ENCODE measurements at regions not wholly inside any gene's neighbourhood (a gene's known extent, or its start where the extent isn't known, plus 50 kb on each side); places are given as distances from the start of the nearest gene placed in this dataset.

GRCh38 chr13:68697551-68697950, 1410.1 kb upstream of the ATXN8OS start:
- no peak for TF ChIP-seq CTCF (IDR thresholded peaks at IDR 0.05; ENCODE audit: insufficient read depth in 1 of 2, low read depth in 1 of 2, low read length in 1 of 2, severe bottlenecking in 1 of 2, unreplicated experiment in 1 of 2)
- BruUV-seq (replicated peaks): no TSS peak
- no peaks in the 10 kb centered on the region for H3K9me3 Mint-ChIP-seq (ENCODE audit: unreplicated experiment)
- H3K4me3 Mint-ChIP-seq (ENCODE audit: unreplicated experiment): no peak overlapping the region
- POLR2A ChIA-PET: no interaction called here
- CTCF ChIA-PET: no interaction called here
- H3K4me3 ChIP-seq (ENCODE audit: low read depth, low read length): no peak overlapping the region
- H3K4me1 Mint-ChIP-seq (ENCODE audit: low read depth, unreplicated experiment): no peaks in the 10 kb centered on the region
- H3K27ac Mint-ChIP-seq (ENCODE audit: unreplicated experiment): no peak overlapping the region
- no peaks in the 10 kb centered on the region for H3K36me3 Mint-ChIP-seq (ENCODE audit: insufficient read depth, unreplicated experiment)
- intact Hi-C loops (cut with micrococcal nuclease; ENCODE audit: unreplicated experiment): no loop called here
- no peaks in the 10 kb centered on the region for H3K36me3 ChIP-seq (ENCODE audit: control insufficient read depth, insufficient read depth, low read length)
- no peaks in the 10 kb centered on the region for H3K4me1 ChIP-seq
- no peaks in the 10 kb centered on the region for H3K9me3 ChIP-seq
- no peaks in the 10 kb centered on the region for H3K27me3 ChIP-seq (replicated peaks; ENCODE audit: control insufficient read depth, insufficient read depth, low read length)
- H3K27me3 Mint-ChIP-seq (ENCODE audit: insufficient read depth, unreplicated experiment): peaks cover 5% of the 10 kb centered on the region
- no peak for DNase-seq

GRCh38 chr13:68696907-68697306, 1410.7 kb upstream of the ATXN8OS start:
- Histone ChIP-seq H3K4me1 (no peaks in the 10 kb centered on the region), H3K27me3 (replicated peaks; ENCODE audit: control insufficient read depth, insufficient read depth, low read length) (no peaks in the 10 kb centered on the region), H3K4me3 (ENCODE audit: low read depth, low read length) (no peak overlapping the region), H3K36me3 (ENCODE audit: control insufficient read depth, insufficient read depth, low read length) (no peaks in the 10 kb centered on the region), H3K9me3 (no peaks in the 10 kb centered on the region)
- ChIA-PET CTCF (no interaction called here), POLR2A (no interaction called here)
- H3K27me3 Mint-ChIP-seq (ENCODE audit: insufficient read depth, unreplicated experiment): peaks cover 5% of the 10 kb centered on the region
- H3K4me1 Mint-ChIP-seq (ENCODE audit: low read depth, unreplicated experiment): no peaks in the 10 kb centered on the region
- BruUV-seq (replicated peaks): no TSS peak
- intact Hi-C loops (cut with micrococcal nuclease; ENCODE audit: unreplicated experiment): no loop called here
- H3K4me3 Mint-ChIP-seq (ENCODE audit: unreplicated experiment): no peak overlapping the region
- no peak for TF ChIP-seq CTCF (IDR thresholded peaks at IDR 0.05; ENCODE audit: insufficient read depth in 1 of 2, low read depth in 1 of 2, low read length in 1 of 2, severe bottlenecking in 1 of 2, unreplicated experiment in 1 of 2)
- H3K27ac Mint-ChIP-seq (ENCODE audit: unreplicated experiment): no peak overlapping the region
- H3K36me3 Mint-ChIP-seq (ENCODE audit: insufficient read depth, unreplicated experiment): no peaks in the 10 kb centered on the region
- DNase-seq: no peak
- no peaks in the 10 kb centered on the region for H3K9me3 Mint-ChIP-seq (ENCODE audit: unreplicated experiment)

GRCh38 chr13:68692049-68692448, 1415.6 kb upstream of the ATXN8OS start:
- Mint-ChIP-seq H3K27ac (ENCODE audit: unreplicated experiment) (no peak overlapping the region), H3K9me3 (ENCODE audit: unreplicated experiment) (no peaks in the 10 kb centered on the region), H3K27me3 (ENCODE audit: insufficient read depth, unreplicated experiment) (peaks cover 6% of the 10 kb centered on the region), H3K36me3 (ENCODE audit: insufficient read depth, unreplicated experiment) (no peaks in the 10 kb centered on the region), H3K4me1 (ENCODE audit: low read depth, unreplicated experiment) (no peaks in the 10 kb centered on the region), H3K4me3 (ENCODE audit: unreplicated experiment) (no peak overlapping the region)
- Histone ChIP-seq H3K4me1 (no peaks in the 10 kb centered on the region), H3K4me3 (ENCODE audit: low read depth, low read length) (no peak overlapping the region), H3K27me3 (replicated peaks; ENCODE audit: control insufficient read depth, insufficient read depth, low read length) (no peaks in the 10 kb centered on the region), H3K9me3 (no peaks in the 10 kb centered on the region), H3K36me3 (ENCODE audit: control insufficient read depth, insufficient read depth, low read length) (no peaks in the 10 kb centered on the region)
- ChIA-PET CTCF (no interaction called here), POLR2A (no interaction called here)
- no peak for DNase-seq
- intact Hi-C loops (cut with micrococcal nuclease; ENCODE audit: unreplicated experiment): no loop called here
- BruUV-seq (replicated peaks): no TSS peak
- TF ChIP-seq CTCF (IDR thresholded peaks at IDR 0.05; ENCODE audit: insufficient read depth in 1 of 2, low read depth in 1 of 2, low read length in 1 of 2, severe bottlenecking in 1 of 2, unreplicated experiment in 1 of 2): no peak

All from Caco-2 (cell line).